Stimulated activated CD4-positive, alpha-beta T cell treated with anti-CD3 and anti-CD28 coated beads, Interleukin-1b, Interleukin-23, amount 100 ng/mL, for 48 hours (primary cell): ENCODE measurements at regions not wholly inside any gene's neighbourhood (a gene's known extent, or its start where the extent isn't known, plus 50 kb on each side); places are given as distances from the start of the nearest gene placed in this dataset.
"Not testable (repeated sequence)": the region's sequence is repeated elsewhere in the genome, so short reads cannot be mapped to it uniquely, and the experiment has no call there.

ENCODE experiments used
- DNase-seq: peaks from one replicate; pipeline ENCODE4 v3.0.0-alpha.2; 2020

DNA sequence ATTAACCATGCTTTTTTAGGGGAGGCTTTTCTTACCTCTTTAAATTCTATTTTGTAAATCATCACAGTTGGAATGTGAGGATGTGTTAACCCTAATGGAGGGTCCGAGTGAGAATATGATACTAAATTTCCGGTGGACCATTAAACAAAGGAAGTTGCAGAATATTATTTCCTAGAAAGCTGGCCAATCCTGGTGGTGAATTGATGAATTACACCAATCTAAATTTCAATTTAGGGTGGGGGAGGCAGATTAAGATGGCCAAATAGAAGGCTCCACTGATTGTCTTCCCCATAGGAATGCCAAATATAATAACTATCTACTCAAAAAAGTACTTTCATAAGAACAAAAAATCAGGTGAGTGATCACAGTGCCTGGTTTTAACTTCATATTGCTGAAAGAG is 1045.6 kb downstream of the GLUD2 start:
- DNase-seq, result no peak

DNA sequence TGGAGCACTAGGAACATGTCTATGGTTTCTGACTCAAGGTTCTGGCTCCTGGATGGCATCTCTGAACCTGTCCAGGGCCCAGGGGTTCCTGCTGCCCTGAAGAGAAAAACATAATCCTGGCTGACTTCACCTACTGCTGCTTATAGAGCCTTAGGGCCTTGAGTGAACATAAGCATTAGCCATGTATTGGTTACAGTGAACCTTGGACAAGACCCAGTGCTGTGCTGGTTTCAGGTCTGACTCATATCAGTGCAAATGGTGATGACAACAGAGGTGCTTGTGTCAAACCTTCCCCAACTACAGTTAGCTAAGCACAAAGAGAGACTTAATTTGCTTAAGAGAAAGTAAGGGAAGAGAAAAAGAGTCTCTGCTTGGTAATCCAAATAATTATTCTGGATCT is 1047.2 kb downstream of the GLUD2 start:
- no peak for DNase-seq

DNA sequence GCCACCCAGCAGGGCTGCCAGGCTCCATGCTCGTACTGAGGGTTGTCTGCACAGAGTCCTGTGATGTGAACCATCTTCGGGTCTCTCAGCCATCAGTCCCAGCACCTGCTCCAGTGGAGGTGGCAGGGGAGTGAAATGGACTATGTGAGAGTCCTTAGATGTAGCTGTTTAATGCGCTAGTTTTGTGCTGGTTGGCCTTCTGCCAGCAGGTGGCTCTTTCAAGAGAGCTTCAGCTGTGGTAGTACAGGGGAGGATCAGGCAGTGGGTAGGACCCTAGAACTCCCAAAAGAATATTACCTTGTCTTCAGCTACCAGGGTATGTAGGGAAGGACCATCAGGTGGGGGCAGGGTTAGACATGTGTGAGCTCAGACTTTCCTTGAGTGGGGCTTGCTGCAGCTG is 1066.0 kb downstream of the GLUD2 start:
- DNase-seq, result no peak

DNA sequence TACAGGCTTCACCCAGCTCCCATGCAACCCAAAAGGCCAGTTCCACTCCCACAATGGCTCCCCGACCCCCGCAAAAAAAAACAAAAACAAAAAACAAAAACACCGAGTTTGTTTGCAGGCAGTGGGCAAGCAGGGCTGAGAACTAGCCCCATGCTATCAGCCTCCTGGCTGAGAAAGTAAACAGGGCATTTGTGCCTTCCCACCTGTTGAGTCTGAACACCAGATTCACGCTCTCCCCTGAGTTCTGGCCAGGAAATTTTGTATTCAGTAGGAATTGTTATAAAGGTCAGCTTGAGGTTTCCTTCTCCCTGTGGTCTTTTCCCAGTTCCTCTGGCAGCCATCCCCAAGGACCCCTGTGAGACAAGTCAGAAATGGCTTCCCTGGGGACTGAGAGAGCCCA is 1066.5 kb downstream of the GLUD2 start:
- DNase-seq, result no peak

DNA sequence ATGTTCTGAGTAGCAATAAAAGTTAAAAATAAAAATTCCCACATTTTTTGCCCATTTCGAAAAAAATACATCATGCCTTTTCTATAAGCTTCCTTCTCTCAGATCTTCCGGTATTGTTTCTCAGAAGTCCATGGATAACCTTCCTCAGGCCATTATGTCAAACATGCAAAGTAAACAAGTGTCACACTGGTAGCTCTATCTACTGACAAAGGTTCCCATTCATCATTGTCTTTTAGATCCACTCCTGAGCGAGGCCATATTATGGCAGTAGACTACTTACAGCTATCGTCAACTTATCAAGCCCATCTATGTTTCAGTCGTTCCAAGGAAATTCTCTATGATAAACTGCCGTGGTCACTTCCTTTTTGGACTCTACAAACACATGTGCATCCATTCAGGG is 1068.2 kb downstream of the GLUD2 start:
- no peak for DNase-seq

DNA sequence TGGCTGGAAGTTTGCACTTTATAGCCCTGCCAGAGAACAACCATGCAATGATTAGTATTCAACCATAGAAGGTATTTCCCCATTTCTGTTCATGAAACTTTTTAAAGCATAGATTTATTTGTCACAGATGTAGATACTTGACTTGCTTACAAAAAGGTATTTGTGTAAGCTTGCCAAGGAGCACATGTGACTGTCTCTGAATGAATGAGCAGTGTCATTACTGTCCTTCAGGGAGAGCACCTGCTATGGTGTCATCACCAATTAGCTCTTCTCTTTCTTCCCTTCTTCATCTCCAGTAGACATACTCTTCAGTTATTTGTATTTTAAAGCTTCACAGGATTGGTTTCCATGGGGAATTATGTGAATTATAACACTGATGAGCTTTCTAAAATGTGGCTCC is 1064.7 kb upstream of the GRIA3 start:
- no peak for DNase-seq

DNA sequence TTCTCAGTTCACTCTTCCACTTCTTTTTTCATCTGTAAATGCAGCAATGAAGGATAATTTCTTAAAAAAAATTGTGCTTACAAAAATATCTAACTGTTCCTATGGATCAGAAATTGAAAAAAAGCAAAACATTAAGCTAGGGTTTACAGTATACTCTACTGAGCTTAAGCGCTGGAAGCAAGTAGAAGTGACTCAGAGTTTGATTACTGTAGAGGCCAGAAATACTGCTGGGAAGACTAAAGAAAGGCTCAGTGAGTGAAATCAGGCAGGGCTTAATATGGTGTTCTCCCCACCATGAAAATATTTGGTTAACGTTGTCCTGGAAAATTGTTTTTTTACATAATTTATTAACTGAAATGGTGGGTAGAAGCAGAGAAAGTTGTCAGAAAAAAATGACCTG is 1061.8 kb upstream of the GRIA3 start:
- DNase-seq, result no peak

DNA sequence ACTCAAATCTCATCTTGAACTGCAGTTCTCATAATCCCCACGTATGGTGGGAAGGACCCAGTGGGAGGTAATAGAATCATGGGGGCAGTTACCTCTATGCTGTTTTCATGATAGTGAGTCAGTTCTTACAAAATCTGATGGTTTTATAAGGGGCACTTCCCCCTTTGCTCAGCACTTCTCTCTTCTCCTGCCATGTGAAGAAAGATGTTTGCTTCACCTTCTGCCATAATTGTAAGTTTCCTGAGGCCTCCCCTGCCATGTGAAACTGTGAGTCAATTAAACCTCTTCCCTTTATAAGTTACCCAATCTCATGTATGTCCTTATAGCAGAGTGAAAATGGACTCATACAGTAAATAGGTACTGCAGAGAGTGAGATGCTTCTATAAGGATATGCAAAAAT is 1050.6 kb upstream of the GRIA3 start:
- no peak for DNase-seq

DNA sequence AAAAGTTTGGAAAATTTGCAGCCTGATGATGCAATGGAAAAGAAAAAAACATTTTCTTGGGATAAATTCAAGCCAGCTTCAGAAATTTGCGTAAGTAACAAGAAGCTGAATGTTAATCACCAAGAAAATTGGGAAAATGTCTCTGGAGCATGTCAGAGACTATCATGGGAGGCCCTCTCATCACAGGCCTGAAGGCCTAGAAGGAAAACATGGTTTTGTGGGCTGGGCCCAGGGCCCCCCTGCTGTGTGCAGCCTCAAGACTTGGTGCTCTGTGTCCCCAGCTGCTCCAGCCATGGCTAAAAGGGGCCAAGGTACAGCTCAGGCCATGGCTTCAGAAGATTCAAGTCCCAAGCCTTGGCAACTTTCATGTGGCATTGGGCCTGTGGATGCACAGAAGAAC is 1049.8 kb upstream of the GRIA3 start:
- no peak for DNase-seq

DNA sequence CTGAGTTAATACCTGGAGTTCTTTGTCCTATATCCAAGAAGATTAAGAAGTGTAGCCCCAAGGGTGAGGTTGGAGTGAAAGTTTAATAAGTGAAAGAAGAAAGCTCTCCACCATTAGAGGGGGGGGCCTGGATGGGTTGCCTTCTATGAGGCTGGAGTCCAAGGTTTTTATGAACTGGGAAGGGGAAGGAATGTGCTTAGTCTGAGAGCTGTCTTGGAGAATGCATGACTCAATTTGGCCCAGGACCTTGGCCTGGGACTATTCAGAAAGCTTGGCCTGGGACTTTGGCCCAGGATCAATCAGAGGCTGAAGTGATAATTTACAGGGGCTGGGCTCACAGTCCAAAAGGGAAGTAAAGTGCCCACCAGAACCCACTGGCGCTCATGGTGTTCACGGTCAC is 1049.0 kb upstream of the GRIA3 start:
- no peak for DNase-seq

DNA sequence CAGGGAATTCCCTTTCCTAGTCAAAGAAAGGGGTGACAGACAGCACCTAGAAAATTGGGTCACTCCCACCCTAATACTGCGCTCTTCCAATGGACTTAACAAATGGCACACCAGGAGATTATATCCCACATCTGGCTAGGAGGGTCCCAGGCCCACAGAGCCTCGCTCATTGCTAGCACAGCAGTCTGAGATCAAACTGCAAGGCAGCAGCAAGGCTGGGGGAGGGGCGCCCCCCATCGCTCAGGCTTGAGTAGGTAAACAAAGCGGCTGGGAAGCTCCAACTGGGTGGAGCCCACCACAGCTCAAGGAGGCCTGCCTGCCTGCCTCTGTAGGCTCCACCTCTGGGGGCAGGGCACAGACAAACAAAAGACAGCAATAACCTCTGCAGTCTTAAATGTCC is 1043.9 kb upstream of the GRIA3 start:
- DNase-seq, result not testable (repeated sequence)

DNA sequence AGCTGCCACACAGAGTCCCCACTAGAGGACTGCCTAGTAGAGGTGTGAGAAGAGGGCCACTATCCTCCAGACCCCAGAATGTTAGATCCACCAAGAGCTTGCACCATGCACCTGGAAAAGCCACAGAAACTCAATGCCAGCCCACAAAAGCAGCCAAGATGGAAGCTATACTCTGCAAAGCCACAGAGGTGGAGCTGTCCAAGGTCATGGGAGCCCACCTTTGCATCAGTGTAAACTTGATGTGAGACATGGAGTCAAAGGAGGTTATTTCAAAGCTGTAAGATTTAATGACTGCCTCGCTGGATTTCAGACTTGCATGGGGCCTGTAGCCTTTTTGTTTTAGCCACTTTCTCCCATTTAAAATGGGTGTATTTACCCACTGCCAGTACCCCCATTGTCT is 1030.1 kb upstream of the GRIA3 start:
- no peak for DNase-seq

DNA sequence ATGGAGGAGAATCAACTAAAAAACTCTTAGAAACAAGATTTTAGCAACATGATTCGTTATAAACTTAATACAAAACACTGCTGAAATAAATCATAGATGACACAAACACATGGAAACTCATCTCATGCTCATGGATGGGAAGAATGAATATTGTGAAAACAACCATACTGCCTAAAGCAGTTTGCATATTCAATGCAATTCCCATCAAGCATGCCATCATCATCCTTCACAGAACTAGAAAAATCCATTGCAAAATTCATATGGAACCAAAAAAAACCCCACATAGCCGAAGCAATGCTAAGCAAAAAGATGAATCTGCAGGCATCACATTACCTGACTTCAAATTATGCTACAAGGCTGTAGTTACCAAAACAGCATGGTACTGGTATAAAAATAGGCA is 1015.8 kb upstream of the GRIA3 start:
- no peak for DNase-seq

DNA sequence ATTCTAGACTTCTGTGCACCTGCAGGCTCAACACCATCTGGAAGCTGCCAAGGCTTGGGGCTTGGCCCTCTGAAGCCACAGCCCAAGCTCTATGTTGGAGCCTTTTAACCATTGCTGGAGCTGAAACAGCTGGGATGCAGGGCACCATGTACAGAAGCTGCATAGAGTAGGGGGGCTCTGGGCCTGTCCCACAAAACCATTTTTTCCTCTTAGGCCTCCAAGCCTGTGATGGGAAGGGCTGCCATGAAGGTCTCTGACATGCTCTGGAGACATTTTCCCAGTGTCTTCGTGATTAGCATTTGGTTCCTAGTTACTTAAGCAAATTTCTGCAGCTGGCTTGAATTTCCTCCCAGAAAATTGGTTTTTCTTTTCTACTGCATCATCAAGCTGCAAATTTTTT is 999.3 kb upstream of the GRIA3 start:
- no peak for DNase-seq

DNA sequence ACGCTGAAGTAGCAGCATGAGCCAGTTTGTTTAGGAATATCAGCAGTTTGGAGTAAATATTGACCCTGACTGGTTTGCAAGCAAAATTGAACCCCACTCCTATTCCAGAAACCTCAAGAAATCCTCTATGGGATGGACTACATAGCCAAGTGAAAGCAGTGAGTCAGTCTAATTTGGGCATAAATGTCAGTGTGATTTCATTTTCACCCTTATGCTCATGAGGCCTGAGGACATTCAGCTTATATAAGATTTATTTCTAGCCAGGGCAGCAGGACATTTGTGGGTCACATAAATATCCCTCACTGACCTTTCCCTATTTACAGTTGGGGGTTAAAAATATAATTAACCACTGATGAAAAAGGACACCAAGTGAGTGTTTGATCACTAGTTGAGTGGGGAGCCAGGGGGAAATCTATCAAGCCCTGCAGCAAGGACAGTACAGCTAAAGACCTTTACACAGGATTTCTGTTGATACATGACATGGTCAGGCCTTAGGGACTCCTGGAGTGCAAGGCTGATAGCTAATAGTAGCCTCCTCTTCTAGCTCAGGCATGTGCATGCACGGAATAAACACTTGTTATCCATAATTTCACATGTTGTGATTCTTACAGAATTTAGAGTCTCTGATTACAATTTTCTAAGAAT is 996.9 kb upstream of the GRIA3 start:
- DNase-seq, result no peak

DNA sequence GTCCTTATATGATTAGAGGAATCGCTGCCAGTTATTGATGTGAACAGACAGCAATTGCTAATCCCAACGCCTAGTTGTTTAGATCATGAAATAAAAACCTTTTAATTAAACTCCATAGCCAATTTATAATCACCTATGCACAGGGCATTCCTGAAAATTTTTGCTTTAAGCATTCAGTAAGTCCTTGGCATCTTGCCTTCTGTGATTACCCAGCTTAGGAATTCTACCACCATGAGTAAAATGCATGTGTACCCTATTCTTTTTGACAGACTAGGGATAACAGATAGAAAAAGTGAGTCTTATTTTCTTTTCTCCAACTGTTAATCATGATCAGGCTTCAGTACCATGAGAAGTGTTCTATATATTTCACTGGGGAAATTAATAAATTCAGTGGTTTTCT is 995.3 kb upstream of the GRIA3 start:
- DNase-seq, result no peak

DNA sequence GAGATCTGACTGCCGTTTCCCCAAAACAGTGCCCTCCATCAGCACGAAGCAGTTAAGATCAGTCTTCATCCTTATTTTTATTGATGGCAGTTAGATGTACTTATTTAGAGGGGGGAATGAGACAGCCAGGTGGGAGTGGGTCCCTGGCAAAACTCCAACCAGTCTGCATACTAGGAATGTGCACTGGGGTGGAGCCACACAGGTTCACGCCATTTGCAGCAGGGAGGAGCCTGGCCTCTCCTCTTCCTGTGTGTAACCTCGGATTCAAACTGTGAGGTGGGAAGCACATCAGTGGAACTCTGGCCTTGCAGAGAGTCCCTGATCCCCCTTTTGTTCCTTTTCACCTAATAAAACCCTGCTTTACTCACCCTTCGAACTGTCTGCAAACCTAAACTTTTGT is 987.7 kb upstream of the GRIA3 start:
- no peak for DNase-seq

DNA sequence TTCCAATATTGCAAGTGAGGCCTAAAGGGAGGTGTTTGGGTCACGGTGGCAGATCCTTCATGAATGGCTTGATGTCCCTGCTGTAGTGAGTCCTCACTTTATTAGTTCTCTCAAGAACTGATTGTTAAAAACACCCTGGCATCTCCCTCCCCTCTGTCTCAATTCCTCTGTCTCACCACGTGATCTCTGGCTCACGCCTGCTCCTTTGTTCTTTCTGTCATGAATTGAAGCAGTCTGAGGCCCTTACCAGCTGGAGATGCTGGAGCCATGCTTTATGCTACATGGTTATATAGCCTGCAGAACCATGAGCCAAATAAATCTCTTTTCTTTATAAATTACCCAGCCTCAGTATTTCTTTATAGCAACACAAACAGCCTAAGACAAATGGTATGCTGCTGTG is 980.7 kb upstream of the GRIA3 start:
- DNase-seq, result no peak

DNA sequence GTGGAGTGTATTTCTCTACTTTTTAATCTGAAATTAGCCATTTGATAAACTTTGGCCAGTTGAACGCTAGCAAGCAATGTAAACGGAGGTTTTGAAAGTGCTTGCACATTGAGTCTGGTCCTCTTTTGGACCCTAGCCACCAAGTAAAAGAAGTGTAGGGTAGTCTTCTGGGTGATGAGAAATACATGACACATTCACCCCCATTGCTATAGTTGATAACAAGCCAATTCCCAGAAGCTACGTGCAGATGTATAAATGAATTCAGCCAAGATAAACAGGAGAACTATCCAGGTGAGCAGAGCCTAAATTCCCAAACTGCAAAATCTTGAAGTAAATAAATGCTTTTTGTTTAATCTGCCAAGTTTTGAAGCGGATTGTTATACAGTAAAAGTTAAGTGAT is 965.4 kb upstream of the GRIA3 start:
- DNase-seq, result no peak

DNA sequence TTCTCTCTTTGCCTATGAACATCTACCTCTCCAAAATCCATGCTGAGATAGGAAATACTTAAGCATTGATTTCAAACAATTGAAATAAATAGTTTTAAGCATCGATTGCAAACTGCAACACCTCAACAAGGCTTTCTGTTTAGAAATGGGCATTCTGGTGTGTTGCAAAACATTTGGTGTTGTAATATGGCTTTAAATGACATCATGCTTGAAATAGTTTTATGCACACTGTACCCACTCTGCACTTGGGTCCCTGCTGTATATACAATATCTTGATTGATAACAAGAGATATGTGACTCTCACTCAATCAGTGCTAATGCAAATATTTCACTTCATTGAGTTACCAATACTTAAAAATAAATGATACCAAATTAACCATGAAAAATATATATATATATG is 964.9 kb upstream of the GRIA3 start:
- DNase-seq, result no peak

DNA sequence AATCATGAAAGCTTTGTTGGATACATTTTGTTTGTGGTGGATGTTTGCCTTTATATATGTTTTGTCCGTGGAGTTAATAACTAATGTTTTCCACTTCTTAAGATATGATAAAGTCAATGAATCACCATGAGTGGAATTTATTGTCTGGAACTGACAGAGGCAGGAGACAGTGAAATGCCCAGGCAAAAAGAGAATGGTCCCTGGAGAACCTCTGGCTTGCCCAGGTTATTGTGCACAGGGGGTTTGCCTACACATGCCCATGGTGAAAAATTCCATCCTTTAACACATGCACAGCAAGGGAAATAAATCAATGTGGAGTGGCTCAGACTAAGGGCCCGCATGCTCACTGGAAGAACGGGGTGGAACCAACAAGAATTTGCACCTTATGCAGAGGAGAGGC is 964.3 kb upstream of the GRIA3 start:
- DNase-seq, result no peak

DNA sequence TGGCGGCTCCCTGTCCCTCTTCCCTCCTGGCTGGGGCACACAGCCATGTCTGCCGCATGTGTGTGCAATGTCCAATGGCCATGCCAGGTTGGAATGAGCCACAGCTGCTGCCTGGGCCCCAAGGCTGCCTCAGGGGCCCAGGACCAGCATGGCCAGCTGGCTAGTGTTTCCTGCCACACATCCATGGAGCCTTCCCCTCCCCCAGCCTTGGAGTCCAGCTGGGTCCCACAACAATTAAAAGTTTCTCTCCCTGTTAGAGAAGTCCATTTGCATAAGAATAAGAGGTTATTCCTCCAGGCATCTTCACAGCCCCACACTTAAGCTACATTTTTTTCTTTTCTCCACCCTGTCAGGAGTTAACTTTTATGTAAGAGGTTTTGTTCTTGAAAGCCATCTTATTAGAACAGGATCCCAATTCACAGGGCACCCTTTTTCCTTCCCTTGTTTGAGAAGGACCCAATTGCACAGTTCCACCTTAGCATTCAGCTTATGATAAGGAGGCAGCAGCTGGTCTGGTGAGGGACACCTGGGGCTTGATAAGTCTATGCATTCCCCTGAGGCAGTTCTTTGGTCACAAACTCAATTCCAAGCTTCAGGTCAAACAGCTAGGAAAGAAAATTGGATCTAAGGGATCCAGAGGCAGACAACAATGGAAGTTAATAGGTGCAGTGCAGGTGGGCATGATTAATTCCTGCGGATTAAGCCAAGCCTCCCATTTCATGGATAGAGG is 963.3 kb upstream of the GRIA3 start:
- DNase-seq, result no peak

DNA sequence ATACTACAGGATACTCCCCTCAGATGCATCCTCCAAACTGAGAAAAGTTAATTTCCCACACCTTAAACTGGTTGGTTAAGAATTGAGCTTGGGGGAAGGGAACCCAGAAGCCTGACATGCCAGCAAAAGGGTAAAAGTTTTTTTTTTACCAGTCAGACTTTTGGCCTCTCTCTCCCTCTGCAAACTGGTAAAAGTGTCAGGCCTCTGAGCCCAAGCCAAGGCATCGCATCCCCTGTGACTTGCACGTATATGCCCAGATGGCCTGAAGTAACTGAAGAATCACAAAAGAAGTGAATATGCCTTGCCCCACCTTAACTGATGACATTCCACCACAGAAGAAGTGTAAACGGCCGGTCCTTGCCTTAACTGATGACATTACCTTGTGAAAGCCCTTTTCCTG is 962.3 kb upstream of the GRIA3 start:
- not testable (repeated sequence) for DNase-seq

DNA sequence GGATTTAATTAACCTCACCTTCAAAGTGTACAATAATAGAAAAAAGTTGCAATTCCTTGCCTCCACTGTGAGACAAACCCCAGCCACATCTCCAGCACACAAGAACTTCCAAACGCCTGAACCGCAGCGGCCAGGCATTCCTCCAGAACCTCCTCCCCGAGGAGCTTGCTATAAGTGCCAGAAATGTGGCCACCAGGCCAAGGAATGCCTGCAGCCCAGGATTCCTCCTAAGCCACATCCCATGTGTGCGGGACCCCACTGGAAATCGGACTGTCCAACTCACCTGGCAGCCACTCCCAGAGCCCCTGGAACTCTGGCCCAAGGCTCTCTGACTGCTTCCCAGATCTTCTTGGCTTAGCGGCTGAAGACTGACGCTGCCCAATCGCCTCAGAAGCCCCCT is 959.9 kb upstream of the GRIA3 start:
- DNase-seq, result not testable (repeated sequence)

DNA sequence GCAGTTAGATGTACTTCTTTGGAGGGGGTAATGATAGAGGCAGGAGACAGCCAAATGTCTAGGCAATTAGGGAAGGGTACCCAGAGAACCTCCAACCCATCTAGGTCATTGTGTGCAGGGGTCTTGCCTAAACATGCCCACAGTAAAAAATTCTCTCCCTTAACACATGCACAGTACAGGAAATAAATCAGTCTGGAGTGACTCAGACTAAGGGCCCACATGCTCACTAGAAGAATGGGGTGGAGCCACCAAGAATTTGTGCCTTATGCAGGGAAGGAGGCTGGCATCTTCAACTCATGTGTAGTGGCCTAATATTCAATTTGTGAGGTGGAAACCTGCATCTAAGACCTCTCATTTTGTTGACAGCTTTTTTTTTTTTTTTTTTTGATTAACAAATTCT is 945.3 kb upstream of the GRIA3 start:
- no peak for DNase-seq
